H1 (cell line): ENCODE measurements at regions not wholly inside any gene's neighbourhood (a gene's known extent, or its start where the extent isn't known, plus 50 kb on each side); places are given as distances from the start of the nearest gene placed in this dataset.

Experiments used
- CTCF ChIA-PET: fragments of 300-600 bp; sonication (Branson Sonifier 250); formaldehyde crosslinking; loops from one replicate; lab custom pipeline; 2021; ENCODE audit not compliant: partially characterized antibody; lab: Charles Lee
- POLR2A ChIA-PET: fragments of 300-600 bp; sonication (Branson Sonifier 250); formaldehyde crosslinking; loops from one replicate; lab custom pipeline; 2021; ENCODE audit warnings: inconsistent platforms; ENCODE audit not compliant: partially characterized antibody; lab: Charles Lee
- DNase-seq, 2 experiments: peaks; one replicate each; pipeline versions ENCODE4 v3.0.0 to v3.0.0-alpha.2; 2010 to 2022; ENCODE audit warnings: low spot score in 2 of 2, low read depth in 1 of 2, mixed read lengths in 1 of 2
- FAIRE-seq: peaks from 2 replicates; lab custom pipeline; 2011; peaks lifted over from hg19 to GRCh38; lab: Jason Lieb, UNC
- H2AFZ ChIP-seq: 2 replicates; pipeline ENCODE4 v1.8.1; 2012; ENCODE audit warnings: low read length, inconsistent platforms
- H2AK5ac ChIP-seq: 2 replicates; pipeline ENCODE4 v1.6.1; 2013; ENCODE audit warnings: low read depth, low read length
- H2BK120ac ChIP-seq: replicated peaks from 2 replicates; pipeline ENCODE3; 2013; ENCODE audit warnings: low read depth, low read length, inconsistent platforms
- H2BK12ac ChIP-seq: 2 replicates; pipeline ENCODE4 v1.6.1; 2013; ENCODE audit warnings: low read depth, low read length
- H2BK15ac ChIP-seq: 2 replicates; pipeline ENCODE4 v1.6.1; 2013; ENCODE audit warnings: low read length
- H2BK20ac ChIP-seq: 2 replicates; pipeline ENCODE4 v1.6.1; 2013; ENCODE audit warnings: low read length
- H2BK5ac ChIP-seq: 2 replicates; pipeline ENCODE4 v1.6.1; 2013; ENCODE audit warnings: low read depth, low read length
- H3K14ac ChIP-seq: 2 replicates; pipeline ENCODE4 v1.6.1; 2013; ENCODE audit warnings: inconsistent platforms; ENCODE audit not compliant: insufficient read length
- H3K18ac ChIP-seq: 2 replicates; pipeline ENCODE4 v1.6.1; 2013; ENCODE audit warnings: low read length; ENCODE audit errors: extremely low read depth
- H3K23ac ChIP-seq: 2 replicates; pipeline ENCODE4 v1.6.1; 2013; ENCODE audit warnings: inconsistent platforms; ENCODE audit not compliant: insufficient read length
- H3K23me2 ChIP-seq: 2 replicates; pipeline ENCODE4 v1.6.1; 2013; ENCODE audit warnings: low read depth, low read length
- H3K27ac ChIP-seq: 2 replicates; pipeline ENCODE4 v1.6.1; 2011; ENCODE audit warnings: low read depth, low read length, inconsistent platforms
- H3K27me3 ChIP-seq, 4 experiments: replicated peaks in 1 of 4; 1 replicate in 1 of 4; 2 replicates in 3 of 4; pipeline versions ENCODE4 v1.6.1 to v1.8.1; 2011 to 2013; ENCODE audit warnings: low read length in 3 of 4, mild to moderate bottlenecking in 3 of 4, inconsistent platforms in 2 of 4, mixed read lengths in 2 of 4, moderate library complexity in 1 of 4; ENCODE audit not compliant: control insufficient read depth in 3 of 4, insufficient read depth in 3 of 4; ENCODE audit errors: extremely low read depth in 1 of 4
- H3K36me3 ChIP-seq, 4 experiments: 2 replicates each; pipeline versions ENCODE4 v1.6.1 to v1.8.1; 2011 to 2013; ENCODE audit warnings: mild to moderate bottlenecking in 4 of 4, low read length in 3 of 4, moderate library complexity in 2 of 4, control low read depth in 1 of 4, inconsistent platforms in 1 of 4; ENCODE audit not compliant: insufficient read depth in 4 of 4, control insufficient read depth in 2 of 4
- H3K4ac ChIP-seq: replicated peaks from 2 replicates; pipeline ENCODE3; 2013; ENCODE audit warnings: low read length, low read depth, mixed read lengths, inconsistent platforms; ENCODE audit not compliant: insufficient read length
- H3K4me1 ChIP-seq, 4 experiments: replicated peaks in 1 of 4; 1 replicate in 1 of 4; 2 replicates in 3 of 4; pipeline versions ENCODE4 v1.6.1 to v1.8.1; 2011 to 2013; ENCODE audit warnings: low read length in 3 of 4, inconsistent platforms in 2 of 4, mixed read lengths in 1 of 4; ENCODE audit not compliant: insufficient read depth in 4 of 4, control insufficient read depth in 3 of 4
- H3K4me2 ChIP-seq, 2 experiments: 2 replicates each; pipeline versions ENCODE4 v1.6.1 to v1.8.1; 2011 to 2013; ENCODE audit warnings: low read depth in 2 of 2, low read length in 2 of 2, control low read depth in 1 of 2, inconsistent platforms in 1 of 2, mild to moderate bottlenecking in 1 of 2; ENCODE audit not compliant: insufficient read depth in 1 of 2
- H3K4me3 ChIP-seq, 4 experiments: fragments of 200-600, 300-600 bp in 1 of 4; sonication (generic), shearing (Covaris generic), sonication (Bioruptor Twin) in 1 of 4; 2 replicates each; pipeline versions ENCODE4 v1.5.1 to v1.8.1; 2011 to 2016; ENCODE audit warnings: low read length in 4 of 4, low read depth in 3 of 4, control low read depth in 2 of 4, inconsistent platforms in 2 of 4, mild to moderate bottlenecking in 2 of 4, mixed read lengths in 1 of 4, moderate library complexity in 1 of 4; ENCODE audit not compliant: insufficient read depth in 2 of 4; ENCODE audit errors: extremely low read depth in 1 of 4
- H3K56ac ChIP-seq: replicated peaks from 2 replicates; pipeline ENCODE3; 2013; ENCODE audit warnings: low read depth, mild to moderate bottlenecking, mixed read lengths, low read length, inconsistent platforms; ENCODE audit not compliant: insufficient read length
- H3K79me1 ChIP-seq: 2 replicates; pipeline ENCODE4 v1.6.1; 2013; ENCODE audit warnings: low read depth, low read length, control low read depth
- H3K79me2 ChIP-seq, 2 experiments: 2 replicates each; pipeline versions ENCODE4 v1.6.1 to v1.8.1; 2012 to 2013; ENCODE audit warnings: low read length in 2 of 2, mild to moderate bottlenecking in 2 of 2, inconsistent platforms in 1 of 2; ENCODE audit not compliant: insufficient read depth in 2 of 2, control insufficient read depth in 1 of 2
- H3K9ac ChIP-seq, 4 experiments: replicated peaks in 1 of 4; 1 replicate in 1 of 4; 2 replicates in 3 of 4; pipeline versions ENCODE4 v1.6.1 to v1.8.1; 2011 to 2013; ENCODE audit warnings: low read depth in 3 of 4, low read length in 3 of 4, control low read depth in 2 of 4, mild to moderate bottlenecking in 2 of 4, moderate library complexity in 2 of 4, inconsistent platforms in 1 of 4; ENCODE audit errors: extremely low read depth in 1 of 4
- H3K9me3 ChIP-seq, 2 experiments: 2 replicates each; pipeline versions ENCODE4 v1.6.1 to v1.8.1; 2012 to 2013; ENCODE audit warnings: mild to moderate bottlenecking in 2 of 2, moderate library complexity in 2 of 2, control low read depth in 1 of 2, inconsistent platforms in 1 of 2, low read depth in 1 of 2, low read length in 1 of 2, mixed read lengths in 1 of 2; ENCODE audit not compliant: insufficient read depth in 2 of 2
- H4K20me1 ChIP-seq, 2 experiments: replicated peaks in 1 of 2; 2 replicates each; pipeline versions ENCODE3 to v1.8.1; 2011 to 2013; ENCODE audit warnings: inconsistent platforms in 2 of 2, low read length in 2 of 2, mild to moderate bottlenecking in 1 of 2; ENCODE audit not compliant: insufficient read depth in 2 of 2, control insufficient read depth in 1 of 2
- H4K5ac ChIP-seq: 2 replicates; pipeline ENCODE4 v1.6.1; 2013; ENCODE audit warnings: low read length, low read depth, mixed read lengths, inconsistent platforms; ENCODE audit not compliant: insufficient read length
- H4K8ac ChIP-seq: 2 replicates; pipeline ENCODE4 v1.8.0; 2013; ENCODE audit warnings: mild to moderate bottlenecking, moderate library complexity, low read length, inconsistent platforms; ENCODE audit not compliant: insufficient read depth; ENCODE audit errors: extremely low read depth
- H4K91ac ChIP-seq: replicated peaks from 2 replicates; pipeline ENCODE3; 2013; ENCODE audit warnings: low read length, mixed read lengths, inconsistent platforms; ENCODE audit not compliant: insufficient read length
- CHD1 ChIP-seq: IDR thresholded peaks from 2 replicates; pipeline ENCODE4 v1.6.1; 2012; ENCODE audit warnings: low read depth, low read length, improper control_type of control experiment
- JUN ChIP-seq: IDR thresholded peaks from 2 replicates; pipeline ENCODE4 v1.6.1; 2011; ENCODE audit warnings: low read depth, mild to moderate bottlenecking, improper control_type of control experiment, low read length
- TEAD4 ChIP-seq: IDR thresholded peaks from 2 replicates; pipeline ENCODE4 v1.6.1; 2012; ENCODE audit warnings: low read depth, low read length, inconsistent platforms, mixed read lengths
- WGBS, 2 experiments: shearing (Covaris generic) in 1 of 2; methylation state at CpG; one replicate each; pipeline versions ENCODE4 v1.1.6 to v1.1.7; 2013 to 2015; ENCODE audit warnings: low lambda C conversion rate in 2 of 2, mixed read lengths in 2 of 2, inconsistent platforms in 1 of 2, low coverage in 1 of 2, missing lambda C conversion rate in 1 of 2; ENCODE audit not compliant: insufficient replicate concordance in 2 of 2, insufficient coverage in 1 of 2, insufficient read length in 1 of 2; ENCODE audit errors: extremely low coverage in 1 of 2, missing lambda C conversion rate in 1 of 2; 5-methylcytosine and 5-hydroxymethylcytosine counted together

DNA sequence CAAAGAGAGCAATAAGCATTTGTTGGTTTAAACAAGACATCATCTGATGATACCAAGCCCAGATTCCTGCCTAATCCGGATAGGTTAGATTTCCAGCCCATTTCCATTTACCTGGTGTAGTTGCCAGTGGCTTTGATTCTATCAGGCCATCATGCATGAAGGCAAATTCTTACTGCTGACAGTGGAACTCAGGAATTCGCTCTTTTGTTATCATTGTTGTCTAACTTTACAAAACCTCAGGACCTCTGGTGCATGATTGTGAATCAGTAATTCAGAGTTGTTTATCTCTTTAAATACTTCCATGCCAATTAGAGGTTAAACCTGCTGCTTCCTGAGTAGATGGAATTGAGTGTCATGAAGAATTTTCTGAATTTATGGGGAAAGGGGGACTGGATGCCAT, 76.5 kb downstream of the C9orf152 start:
- H3K79me1 ChIP-seq, result 0 out of 2 replicates have a peak, but pooled peaks cover 4% of the 10 kb centered on the region
- H4K20me1 ChIP-seq, result peaks cover 0 to 7% of the 10 kb centered on the region in 2 experiments
- H2BK12ac ChIP-seq, result no peak overlapping the region
- no peak overlapping the region for H4K91ac ChIP-seq
- ChIA-PET CTCF (interaction anchor here (0.8 to 2.0 kb wide), 5 partner anchors 22 to 230 kb away, joined by 3 to 6 read pairs (median 4); no protein-coding TSS in a partner anchor), POLR2A (interaction anchor here (1.5 kb wide), 1 partner anchor 36 kb away, joined by 4 read pairs; no protein-coding TSS in a partner anchor)
- H3K4ac ChIP-seq, result no peak overlapping the region
- H3K14ac ChIP-seq, result no peak overlapping the region
- FAIRE-seq (peak; percentile 58), DNase-seq (no peak)
- H2AK5ac ChIP-seq, result no peak overlapping the region
- no peak overlapping the region for H2BK20ac ChIP-seq
- H3K56ac ChIP-seq, result no peak overlapping the region
- H3K4me1 ChIP-seq, result peaks cover 6 to 34% (median 27%) of the 10 kb centered on the region in 4 experiments
- peaks cover 0 to 51% of the 10 kb centered on the region in 2 experiments; a peak in 2 of 4 replicates for H3K79me2 ChIP-seq
- no peak overlapping the region for H3K18ac ChIP-seq
- H3K36me3 ChIP-seq, result peaks cover 0 to 6% (median 4%) of the 10 kb centered on the region in 4 experiments; a peak in 4 of 8 replicates
- no peaks in the 10 kb centered on the region for H3K27me3 ChIP-seq
- 50% methylated on average over 2 of the region's 2 CpGs; no CpG with 5 or more reads in 1 of the 2 experiments for WGBS, 2 experiments
- H3K23me2 ChIP-seq, result no peaks in the 10 kb centered on the region
- H3K9me3 ChIP-seq, result no peaks in the 10 kb centered on the region
- peak; percentile 68 for TF ChIP-seq TEAD4
- TF ChIP-seq JUN, result 0 out of 2 replicates have a peak, but pooled peaks have one; percentile 3
- no peak for TF ChIP-seq CHD1
- H3K27ac ChIP-seq, result no peak overlapping the region
- no peak overlapping the region for H2AFZ ChIP-seq
- no peak overlapping the region for H4K5ac ChIP-seq
- no peak overlapping the region for H3K23ac ChIP-seq
- no peak overlapping the region for H4K8ac ChIP-seq
- no peak overlapping the region for H2BK5ac ChIP-seq
- H2BK120ac ChIP-seq, result no peak overlapping the region
- no peak overlapping the region for H2BK15ac ChIP-seq
- peak overlapping the region in 1 of 4 experiments; percentile 11; a peak in 1 of 8 replicates for H3K4me3 ChIP-seq
- peak overlapping the region; percentile 8 to 34; a peak in 3 of 4 replicates for H3K4me2 ChIP-seq
- H3K9ac ChIP-seq, result no peak overlapping the region
